GM18951 (cell line): ENCODE measurements at regions not wholly inside any gene's neighbourhood (a gene's known extent, or its start where the extent isn't known, plus 50 kb on each side); places are given as distances from the start of the nearest gene placed in this dataset.

Experiments
- POLR2A ChIP-seq: IDR thresholded peaks from 4 replicates; pipeline ENCODE4 v1.6.1; 2011; ENCODE audit warnings: mild to moderate bottlenecking; ENCODE audit not compliant: insufficient read length, insufficient read depth; ENCODE audit errors: extremely low read depth
- in situ Hi-C: fragments of 300-500 bp; cut with MboI; formaldehyde crosslinking; loops from one replicate; pipeline ENCODE4 v1.12.0; 2022; ENCODE audit warnings: low sequenced_read_pairs, mixed read lengths, inconsistent platforms; ENCODE audit not compliant: unreplicated experiment

DNA sequence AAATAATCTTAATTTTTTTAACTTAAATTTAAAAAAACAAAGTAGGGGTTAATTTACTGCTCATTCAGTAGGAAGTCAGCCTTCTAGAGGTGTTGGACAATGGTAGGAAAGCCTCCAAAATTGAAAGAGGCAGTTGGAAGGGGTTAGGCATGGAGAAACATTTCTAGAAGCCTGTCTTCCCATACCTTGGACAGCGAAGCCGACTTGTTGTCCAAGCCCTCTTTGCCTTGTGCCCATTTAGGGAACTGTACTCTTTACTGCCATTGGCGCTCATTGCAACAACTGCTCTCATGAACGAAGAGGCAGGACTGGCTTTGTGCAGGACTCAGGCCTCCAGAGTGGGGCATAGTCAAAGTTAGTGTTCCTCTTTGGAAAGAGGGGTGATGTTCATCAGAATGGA lies 333.3 kb downstream of the HRH4 start:
- in situ Hi-C loops, result no loop called here

GRCh38 chr18:24795129-24795528 lies 334.7 kb downstream of the HRH4 start:
- in situ Hi-C loops, result no loop called here
- no peak for TF ChIP-seq POLR2A

More for the DNA sequence above, 333.3 kb downstream of the HRH4 start:
- TF ChIP-seq POLR2A, result no peak

DNA sequence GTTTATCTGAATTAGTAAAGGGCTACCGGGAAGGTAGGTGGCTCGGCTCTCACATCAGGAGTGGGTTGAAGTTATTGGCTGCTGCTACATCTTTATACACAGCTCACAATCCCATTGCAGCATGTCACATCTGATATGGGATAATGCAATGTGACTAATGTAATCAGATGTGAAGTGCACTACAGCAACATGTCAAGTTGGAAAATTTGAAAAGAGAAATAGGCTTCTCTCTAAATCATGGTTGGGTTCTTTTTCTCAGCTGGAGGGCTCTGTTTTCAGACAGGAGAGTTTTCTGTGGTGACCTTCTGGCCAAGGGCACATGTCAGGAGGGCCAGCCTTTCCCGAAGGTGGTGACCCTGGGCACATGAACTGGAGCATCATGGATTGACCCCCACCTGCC lies 337.5 kb downstream of the HRH4 start:
- no peak for TF ChIP-seq POLR2A
- in situ Hi-C loops, result no loop called here

DNA sequence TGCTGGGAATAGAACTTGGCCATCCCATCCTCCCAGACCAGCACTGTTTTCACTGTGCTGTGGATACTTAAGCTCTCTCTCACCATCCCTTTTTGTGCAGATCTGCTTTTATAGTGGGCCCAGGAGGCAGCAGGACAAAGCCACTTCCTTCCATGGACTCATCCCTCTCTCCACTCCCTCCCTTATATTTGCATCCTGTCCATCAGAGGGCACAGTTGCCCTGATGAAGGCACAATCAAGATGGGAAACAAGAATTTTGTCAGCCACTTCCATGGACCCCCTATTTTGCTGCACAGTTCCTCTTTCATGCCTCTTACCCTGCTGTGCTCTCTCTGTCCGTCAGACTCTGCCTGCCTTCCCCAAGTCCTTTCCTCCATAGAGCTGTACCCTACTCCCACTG lies 338.7 kb downstream of the HRH4 start:
- no peak for TF ChIP-seq POLR2A
- in situ Hi-C loops, result no loop called here

DNA sequence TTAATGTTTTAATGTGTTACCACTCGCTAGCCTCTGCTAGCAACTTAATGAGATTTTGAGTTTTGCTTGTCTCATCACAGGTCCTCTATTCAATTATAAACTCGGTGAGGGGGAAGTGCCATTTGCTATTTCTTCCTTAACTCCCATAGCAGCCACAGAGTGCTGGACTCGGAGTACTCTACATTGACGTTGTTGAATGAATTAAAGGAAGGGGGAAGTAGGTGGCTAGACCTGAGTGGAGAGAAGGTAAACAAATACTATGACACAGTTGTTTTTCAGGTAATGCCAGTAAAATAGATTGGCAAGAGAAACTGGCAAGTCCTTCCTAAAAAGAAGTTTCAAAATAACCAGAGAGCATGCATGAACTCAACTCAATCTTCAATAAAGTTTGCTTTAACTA lies 339.3 kb downstream of the HRH4 start:
- TF ChIP-seq POLR2A, result no peak
- in situ Hi-C loops, result no loop called here

- in situ Hi-C loops, result no loop called here
- TF ChIP-seq POLR2A, result no peak
Observed at GRCh38 chr18:24801001-24801400, 340.6 kb downstream of the HRH4 start.

DNA sequence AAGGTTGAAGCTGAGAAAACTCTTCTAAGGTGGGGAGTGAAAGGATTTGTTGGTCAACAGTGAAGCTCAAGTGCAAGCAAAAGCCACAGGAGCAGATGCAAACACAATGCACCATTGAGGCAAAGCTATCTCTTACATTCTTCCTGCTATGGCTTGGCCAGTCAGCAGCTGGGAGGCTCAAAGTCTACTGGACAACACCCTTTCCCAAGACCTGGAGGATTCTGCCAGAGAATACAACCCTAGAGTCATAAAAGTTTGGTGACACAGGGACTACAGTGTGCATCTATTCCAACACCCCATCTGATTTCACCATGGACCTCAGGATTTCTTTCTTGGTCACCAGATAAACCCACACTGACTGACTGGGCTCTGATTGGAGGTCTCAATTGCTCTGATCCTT lies 342.0 kb downstream of the HRH4 start:
- TF ChIP-seq POLR2A, result no peak
- in situ Hi-C loops, result no loop called here

GRCh38 chr18:24805156-24805555 lies 344.7 kb downstream of the HRH4 start:
- TF ChIP-seq POLR2A, result no peak

DNA sequence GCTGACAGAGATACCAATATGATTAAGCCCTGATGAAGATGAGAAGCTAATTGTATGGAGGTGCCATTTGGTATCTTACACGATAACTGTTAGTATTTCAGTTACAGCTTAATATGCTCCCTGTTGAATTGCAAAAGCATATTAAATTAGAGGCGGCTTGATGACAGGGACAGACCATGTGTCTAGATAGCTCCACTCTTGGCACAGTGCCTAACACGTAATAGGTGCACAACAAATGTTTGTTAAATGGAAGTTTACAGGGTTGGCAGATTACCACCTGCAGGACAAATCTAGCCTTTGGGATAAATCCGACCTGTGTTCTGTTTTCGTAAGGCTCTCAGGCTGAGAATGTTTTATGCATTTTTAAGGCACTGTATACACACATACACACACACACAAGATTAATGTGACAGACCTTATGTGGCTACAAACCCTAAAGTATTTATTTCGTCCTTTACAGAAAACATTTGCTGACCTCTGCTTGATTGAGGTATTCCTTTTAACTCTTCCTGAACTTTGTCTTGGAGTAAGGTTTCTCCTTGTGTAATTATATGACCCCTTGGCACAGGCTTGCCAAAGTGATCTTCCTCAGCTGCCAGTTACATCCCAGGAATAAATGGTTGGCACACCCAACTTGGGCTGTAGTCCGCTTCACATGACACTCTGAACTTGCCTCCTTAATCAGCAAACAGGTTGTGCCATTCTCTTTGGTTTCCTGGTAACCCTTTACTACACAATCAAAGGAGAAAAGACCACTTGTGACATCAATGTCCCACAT lies 348.9 kb downstream of the HRH4 start:
- in situ Hi-C loops, result no loop called here
- TF ChIP-seq POLR2A, result no peak

More at GRCh38 chr18:24805156-24805555, 344.7 kb downstream of the HRH4 start:
- in situ Hi-C loops, result no loop called here

GRCh38 chr18:24810561-24811305 lies 350.3 kb downstream of the HRH4 start:
- TF ChIP-seq POLR2A, result no peak
- in situ Hi-C loops, result no loop called here

DNA sequence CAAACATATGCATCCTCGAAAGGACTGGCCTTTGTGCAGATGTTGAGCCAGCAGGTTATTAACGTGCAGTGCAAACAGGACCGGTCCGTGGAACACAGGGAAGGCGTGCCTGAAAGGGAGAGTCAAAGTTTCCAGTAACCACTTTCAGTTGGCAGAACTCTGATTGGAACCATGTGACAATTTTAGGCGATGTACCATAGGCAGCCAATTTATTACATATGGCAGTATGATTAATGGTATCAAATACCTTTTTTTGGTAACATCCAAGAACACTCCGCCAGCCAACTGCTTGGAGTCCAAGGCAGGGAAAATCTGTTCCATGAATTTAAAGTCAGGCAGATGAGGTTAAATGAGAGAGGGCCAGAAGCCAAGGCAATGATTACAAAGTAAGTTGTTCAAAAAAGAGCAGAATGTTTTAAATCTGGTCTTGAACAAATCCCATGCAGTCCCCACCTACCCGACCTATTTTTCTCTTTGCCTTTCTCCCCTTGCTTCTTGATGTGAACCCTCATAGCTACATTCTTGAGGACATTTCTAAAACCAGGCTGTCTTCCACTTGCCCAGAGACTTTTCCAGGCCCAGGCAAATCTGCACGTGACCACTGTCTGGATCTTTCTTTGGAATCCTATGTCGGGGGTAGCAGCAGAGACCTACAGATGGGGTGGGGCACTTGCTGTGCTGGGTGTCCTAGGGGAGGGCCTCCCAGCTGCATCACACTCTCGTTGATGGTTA lies 351.7 kb downstream of the HRH4 start:
- TF ChIP-seq POLR2A, result no peak
- in situ Hi-C loops, result no loop called here

DNA sequence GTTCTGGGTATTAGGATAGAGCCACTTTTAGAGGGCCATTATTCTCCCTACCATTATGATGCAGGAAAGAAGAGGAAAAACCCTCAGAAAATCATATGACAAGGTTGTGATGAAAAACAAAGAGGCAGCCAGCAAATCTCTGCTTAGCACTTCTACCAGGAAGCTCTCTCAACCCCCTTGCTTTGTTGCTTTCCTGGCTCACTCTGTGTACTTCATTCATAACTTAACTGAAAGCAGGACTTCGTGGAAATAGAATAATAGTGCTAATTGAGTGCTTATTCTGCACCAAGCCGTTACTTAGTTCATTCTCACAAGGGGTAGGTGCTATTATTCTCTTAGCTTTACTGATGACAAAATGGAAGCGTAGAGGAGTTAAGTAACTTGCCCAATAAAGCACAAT lies 354.1 kb downstream of the HRH4 start:
- TF ChIP-seq POLR2A, result no peak
- in situ Hi-C loops, result no loop called here

DNA sequence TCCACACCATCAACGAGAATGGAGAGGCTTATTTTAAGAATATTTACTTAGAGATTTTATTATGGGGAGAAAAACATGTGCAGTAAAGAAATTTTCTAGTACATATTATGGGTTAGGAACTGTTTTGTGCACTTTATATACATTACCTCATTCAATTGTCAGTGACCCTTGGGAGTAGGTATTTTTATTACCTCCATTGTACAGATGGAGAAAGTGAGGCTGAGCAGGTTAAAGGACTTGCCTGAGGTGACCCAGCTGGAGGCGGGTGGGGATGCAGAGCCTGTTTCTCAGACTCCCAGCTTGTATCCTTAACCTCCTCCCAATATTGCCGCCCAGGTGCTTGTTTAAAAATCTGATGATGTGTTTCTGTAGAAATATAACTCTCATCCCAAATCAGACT lies 356.7 kb downstream of the HRH4 start:
- in situ Hi-C loops, result no loop called here
- no peak for TF ChIP-seq POLR2A
